ENCODE measurements at regions not wholly inside any gene's neighbourhood (a gene's known extent, or its start where the extent isn't known, plus 50 kb on each side); places are given as distances from the start of the nearest gene placed in this dataset.
A peak's percentile ranks its signal among the peaks of the same experiment; 100 is the strongest.

DNA sequence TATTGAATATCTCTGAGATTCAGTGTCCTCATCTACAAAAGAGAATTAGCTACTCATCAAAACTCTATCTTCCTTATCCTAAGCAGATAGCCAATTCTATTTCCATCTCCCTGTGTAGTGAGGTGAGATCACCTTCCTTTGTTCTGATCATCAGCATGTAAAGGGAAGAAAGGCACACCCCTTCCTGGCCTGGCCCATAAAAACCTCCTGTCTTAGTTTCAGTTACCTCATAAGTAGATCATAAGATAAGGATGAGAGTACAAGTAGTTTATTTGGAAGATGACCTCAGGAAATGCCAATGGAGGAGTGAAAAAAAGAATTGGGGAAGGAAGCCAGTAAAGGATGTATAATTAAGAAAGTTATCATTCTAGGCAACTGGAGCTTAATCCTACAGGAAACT is 114.5 kb upstream of the GADL1 start:
- DNase-seq: no peak

DNA sequence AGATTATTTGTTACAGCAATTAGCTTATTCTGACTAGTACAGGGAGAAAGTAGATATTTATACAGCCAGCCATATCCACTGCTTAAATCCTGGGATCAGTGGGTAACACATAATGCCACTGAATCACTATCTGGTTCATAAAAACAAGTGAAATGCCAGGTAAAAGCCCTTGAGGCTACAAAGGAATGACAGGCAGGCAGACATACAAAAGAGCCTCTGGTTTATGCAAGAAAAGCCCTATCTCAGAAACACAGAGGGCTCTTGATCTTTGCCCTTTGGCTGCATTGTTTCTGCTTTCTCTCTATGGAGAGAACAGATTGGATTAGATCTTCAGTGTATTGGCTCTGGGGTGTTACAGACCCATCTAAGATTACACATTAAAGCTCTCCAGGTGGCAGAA is 115.4 kb upstream of the GADL1 start:
- no peak for DNase-seq

DNA sequence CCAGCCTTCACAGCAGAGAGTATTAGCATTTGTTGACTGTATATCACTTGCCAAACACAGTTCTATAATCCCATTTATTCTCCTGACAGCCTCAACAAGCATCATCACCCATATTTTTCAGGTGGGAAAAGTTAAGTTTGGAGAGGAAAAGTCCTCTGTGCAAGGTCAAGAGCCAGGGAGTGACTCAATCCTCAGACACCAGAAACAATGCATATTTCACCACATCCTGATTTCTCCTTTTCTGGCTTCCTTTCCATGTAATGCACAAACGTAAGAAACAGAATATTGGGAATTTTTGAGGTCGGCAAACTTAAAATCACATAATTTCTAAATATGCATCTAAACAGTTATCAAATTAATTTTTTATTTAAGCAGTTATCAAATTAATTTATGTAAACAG is 116.0 kb upstream of the GADL1 start:
- DNase-seq: no peak

DNA sequence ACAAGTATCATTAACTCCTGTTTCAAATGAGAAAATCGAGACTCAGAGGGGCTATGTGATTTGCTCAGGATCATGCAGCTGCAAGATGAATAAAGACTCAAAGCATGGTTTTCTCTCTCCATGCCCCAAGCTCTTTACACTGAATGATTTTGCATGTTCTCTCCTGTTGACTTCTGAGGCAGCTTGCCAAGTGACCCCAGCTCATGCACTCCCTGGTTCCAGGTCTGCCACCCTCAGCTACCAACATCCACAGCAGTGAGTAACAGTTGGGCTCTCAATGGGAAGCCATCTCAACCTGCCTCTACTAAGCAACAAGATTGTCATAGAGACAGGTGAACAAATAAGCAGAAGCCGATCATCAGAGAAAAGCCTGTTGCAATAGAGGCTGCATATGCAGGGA is 116.9 kb upstream of the GADL1 start:
- peak; percentile 77 for DNase-seq

DNA sequence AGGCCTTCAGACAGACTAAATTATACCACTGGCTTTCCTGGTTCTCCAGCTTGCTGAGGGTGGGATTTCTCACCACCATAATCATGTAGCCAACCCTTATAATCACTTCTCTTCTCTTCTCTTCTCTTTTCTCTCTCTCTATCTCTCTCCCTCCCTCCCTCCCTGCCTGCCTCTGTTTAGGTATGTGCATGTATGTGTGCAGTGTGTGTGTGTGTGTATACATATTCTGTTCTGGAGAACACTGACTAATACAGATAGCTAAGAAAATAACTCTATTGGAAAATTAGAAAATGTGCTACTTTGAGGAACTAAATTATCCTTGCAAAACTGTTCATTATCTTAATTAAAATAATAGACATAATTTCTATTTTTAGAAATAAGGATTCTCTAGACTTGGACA is 118.6 kb upstream of the GADL1 start:
- no peak for DNase-seq

DNA sequence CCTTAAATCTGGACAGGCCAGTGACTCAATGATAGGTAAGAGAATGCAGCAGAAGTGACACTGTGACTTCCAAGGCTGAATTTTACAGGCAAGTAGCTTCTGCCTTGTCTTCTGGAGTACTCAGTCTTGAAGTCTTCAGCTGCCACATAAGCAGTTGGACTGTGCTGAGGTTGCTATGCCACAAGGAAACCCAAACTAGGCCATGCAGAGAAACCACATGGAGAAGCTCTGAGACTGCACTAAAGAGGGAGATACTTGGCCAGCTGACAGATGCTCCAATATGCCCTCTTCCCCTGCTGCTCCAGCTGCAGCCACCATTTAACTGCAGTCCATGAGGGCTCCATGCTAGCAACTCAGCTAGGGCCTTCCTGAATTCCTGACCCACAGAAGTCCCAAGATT is 119.4 kb upstream of the GADL1 start:
- DNase-seq: no peak

DNA sequence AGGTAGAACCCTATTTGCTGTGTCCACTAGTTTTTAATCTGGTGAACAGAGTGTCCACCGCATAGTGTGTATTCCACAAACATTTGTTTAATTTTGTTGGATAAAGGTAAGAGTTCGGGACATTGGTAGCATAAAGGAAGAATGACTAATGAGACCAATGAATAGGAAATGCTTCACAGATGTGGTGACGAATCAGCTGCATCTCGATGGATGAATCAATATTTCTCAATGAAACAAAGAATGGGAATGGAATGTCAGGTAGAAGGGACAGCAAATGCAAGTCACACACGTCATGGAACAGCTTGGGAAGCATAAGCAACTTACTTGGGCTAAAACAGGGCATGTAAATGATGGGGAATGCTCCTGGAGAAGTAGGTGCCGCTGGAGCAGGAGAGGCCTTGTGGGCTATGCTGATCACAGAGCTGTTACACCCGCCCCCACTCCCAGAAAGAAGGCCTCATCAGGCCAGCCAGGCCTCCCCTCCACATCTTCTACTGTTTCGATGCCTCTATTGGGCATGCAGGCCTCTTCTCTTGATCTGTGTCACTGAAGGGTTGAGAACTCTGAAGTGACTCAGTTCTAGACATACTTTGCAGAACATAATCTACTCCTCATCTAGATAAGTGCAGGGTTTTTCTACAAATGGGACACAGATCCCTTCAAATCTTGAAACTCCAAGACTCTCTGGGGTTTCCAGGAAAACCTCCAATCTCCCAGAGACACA is 120.0 kb upstream of the GADL1 start:
- DNase-seq: no peak

DNA sequence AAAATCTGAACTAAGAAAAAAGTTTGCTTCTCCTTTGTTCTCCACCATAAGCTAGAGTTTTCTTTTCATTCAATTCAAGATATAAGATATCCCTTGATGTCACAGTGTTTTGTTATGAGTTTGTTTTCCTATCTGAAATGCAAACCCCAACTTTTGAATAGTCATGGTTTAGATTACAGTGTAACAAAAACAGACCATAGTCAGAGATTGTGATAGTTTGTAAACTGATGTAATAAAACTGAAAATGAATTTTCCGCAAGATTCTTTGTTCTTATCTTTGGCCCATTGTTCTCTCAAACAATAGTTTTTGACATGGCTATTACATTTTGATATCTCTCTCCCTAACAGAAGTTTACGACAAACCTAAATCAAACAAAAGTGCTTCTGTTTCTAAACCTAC is 121.7 kb upstream of the GADL1 start:
- DNase-seq: no peak

DNA sequence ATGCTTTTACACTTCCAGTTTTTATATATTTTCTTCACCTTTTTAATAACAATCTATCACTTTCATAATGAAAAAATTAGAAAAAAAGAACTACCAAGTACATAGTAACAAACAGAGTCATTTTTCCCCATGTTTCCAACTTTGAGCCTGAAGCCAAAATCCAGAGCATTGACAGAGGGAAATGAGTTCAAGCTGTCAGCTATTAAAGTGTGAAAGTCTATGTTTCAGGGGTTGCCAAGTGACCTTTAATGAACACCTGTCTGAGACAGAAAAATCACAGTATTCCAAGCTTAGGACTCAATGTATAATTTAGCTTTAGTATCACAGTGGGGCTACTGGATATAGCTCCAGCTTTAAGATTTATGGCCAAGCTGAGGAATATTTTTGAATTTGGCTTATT is 128.3 kb upstream of the GADL1 start:
- no peak for DNase-seq

DNA sequence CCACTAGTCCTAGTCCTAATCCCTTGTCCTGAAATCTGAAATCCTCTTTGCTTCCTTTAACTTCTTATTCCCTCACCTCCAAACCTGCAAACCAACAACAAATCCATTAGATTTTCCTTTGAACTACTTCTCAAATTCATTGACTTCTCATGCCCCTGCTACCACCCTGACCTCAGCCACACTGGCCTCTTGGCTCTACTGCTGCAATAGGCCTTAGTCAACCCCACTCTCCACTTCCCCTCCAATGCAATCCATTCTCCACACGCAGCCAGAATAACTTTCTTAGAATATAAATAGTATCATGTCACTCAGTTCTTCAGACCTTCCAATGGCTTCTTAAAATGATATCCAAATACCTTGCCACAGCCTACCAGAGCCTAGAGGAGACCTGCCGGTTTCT is 131.1 kb upstream of the GADL1 start:
- no peak for DNase-seq

DNA sequence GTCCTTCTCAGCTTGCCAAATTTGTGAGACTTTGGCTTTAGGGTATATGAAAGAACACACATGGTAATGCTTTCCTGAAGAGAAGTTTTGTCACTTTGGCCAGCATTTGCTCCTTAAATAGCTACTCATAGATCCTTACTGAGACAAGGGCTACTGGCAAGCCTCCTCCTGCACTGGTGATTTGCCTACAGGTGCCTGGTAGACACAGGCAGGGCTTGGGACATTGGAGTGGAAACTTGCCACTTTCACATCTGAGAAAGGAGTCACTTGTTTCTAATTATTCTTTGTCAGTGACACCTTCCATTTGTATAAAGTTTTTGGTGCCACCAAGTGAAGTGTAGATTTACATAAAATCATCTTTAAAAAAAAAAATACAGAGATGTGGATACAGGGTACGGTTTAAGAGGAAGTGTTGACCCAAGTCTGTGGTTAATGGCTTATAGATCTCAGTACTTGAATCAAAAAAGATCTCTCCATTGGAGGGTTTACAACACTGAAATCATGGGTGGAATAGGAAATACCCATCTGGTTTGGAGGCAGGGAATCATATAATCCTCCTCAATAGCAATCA is 132.8 kb upstream of the GADL1 start:
- DNase-seq: no peak

DNA sequence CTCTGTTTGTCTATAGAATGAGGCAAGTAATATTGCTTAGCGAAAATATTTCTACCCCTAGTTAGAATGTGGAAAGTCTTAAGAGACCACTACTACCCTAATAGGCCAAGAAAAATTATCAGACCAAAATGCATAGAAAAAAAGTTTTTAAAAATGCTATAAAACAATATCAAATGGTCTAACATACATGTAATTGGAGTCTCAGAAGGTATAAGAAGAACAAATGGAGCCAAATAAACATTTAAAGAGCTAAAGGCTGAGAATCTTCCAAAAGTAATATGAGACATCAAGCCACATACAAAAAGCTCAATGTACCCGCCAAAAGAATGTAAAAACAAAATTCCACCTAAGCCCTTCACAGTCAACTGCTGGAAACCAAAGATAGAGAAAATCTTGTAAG is 133.5 kb upstream of the GADL1 start:
- no peak for DNase-seq

DNA sequence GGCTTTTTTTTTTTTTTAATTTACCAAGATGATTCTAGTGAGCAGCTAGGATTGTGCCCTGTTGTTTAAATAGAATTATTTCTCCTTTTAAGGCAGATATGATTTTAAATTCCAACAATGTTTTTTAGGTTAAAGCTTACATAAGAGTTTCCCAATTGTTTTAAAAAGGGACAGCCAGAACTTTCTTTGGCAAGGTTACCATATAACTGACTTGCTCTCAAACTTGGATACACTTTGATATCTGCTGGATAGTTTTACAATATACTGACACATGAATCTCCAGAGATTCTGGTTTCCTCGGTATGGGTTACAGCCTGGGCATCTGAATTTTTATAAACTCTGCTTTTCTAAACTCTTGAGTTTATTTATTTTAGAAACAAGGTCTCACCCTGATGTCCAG is 134.3 kb upstream of the GADL1 start:
- no peak for DNase-seq

DNA sequence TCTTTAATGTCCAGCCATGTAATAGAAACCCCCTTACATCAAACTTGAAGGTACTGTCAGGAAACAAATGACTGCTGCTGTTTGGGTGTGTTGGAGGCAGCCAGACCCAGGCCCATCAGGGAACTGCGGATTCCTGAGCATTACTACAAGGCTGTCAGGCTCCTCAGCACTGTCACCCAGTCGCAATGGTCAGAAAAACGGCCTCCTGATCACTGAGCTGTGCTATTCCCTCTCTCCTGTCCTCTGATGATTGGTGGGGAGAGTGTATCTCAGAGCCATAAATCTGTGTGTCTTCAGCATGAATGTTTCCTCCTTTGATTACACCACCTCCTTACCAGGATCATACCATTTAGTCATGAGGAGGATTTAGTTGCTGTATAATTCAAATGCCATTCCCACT is 135.2 kb upstream of the GADL1 start:
- no peak for DNase-seq

DNA sequence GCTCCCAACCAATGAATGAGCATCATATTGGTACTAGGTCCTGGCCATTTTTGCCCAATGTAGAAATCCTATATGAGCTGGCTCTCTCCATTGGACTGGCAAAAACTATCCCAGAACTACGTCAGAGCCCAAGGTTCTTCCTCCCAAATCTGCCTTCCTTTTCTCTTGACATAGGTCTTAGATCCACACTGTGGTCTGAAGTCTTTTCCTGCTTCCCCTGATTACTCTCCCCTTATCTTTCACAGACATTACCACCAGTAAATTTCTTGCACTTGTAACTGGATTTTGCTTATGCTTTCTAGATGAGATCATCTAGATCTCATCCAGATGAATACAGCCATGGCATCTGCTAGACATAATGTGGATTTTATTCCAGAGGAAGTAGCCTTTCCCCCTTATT is 141.2 kb upstream of the GADL1 start:
- no peak for DNase-seq

DNA sequence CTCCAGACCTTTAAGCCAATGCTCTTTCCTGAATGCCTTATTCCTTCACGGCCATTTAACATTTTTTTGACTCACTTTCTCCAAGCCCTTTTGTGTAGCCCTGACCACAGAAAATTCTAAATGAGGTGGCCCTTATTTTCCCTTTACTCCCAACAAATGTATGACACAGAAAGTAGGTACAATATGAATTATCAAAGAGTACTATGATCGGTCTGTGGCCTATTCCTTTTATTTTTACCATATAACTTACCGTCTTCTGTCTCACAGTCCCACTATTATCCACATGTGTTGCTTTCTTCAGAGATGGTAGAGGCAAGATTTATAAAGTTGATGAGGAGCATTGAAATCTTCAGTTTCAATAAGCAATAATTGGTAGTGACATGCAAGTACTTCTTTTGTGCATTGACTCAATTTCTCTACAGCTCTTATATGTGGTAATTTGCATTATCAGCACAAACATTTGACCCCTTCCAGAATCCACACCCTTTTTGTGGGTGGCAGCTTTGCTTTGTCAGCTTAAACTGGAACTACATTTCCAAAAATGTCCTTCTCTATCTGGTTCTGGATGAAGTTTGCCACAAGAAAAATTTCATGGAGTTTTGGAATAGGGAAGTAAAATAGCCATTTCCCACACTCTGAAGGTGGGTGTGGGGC is 143.8 kb upstream of the GADL1 start:
- DNase-seq: no peak

DNA sequence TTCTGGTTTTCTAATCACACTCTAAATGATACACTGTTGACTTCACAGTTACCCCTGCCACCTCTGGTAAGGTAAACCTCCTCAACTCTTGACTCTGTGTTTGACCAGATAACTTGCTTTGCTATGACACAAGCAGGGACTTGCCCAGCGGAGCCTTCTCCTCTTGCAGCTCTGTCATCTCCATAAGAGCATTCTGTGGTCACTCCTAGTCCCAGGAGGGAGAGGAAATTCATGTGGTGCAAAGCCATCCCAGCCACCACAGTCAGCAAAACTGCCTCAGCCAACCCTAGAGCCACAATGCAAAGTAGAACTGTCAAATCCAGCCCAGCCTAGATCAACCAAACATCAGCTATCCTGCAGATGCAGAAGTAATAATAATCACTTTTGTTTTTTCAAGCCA is 144.7 kb upstream of the GADL1 start:
- DNase-seq: no peak

DNA sequence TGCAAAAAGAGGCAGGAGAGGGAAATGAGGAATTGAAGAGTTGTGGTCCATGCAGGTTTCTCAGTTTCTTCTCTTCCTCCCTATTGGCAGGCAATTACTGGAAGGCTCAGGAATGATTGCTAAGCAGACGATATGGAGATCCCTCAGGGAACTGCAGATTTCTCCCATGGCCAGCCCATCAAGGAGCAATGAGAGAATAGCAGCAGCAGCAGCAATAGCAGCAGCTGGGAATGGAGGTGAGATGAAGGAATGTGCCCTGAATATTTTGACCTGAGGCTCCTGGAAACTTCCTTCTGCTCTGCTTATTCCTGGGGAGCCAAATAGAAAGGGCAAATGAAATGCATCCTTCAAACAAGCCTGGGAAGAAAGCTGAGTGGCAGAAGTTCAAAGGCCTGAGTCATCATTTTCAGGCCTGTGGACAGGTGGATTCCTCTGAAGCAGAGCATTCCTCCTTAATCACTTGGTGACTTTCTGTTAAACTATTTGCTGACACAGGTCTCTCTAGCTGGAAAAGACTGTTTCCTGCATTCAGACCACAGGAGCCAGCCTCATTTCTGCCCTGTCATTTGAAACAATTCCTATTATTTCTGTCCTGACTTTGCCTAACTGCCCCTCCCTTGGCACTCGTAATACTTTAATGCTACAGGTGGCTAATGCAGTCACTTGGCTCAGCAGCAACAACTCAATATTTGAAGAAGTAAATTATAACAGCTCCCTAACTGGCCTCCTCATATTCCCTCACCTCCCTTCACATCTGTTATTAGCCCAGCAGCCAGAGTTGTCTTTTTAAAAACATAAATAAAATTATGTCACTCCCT is 146.9 kb upstream of the GADL1 start:
- no peak for DNase-seq

DNA sequence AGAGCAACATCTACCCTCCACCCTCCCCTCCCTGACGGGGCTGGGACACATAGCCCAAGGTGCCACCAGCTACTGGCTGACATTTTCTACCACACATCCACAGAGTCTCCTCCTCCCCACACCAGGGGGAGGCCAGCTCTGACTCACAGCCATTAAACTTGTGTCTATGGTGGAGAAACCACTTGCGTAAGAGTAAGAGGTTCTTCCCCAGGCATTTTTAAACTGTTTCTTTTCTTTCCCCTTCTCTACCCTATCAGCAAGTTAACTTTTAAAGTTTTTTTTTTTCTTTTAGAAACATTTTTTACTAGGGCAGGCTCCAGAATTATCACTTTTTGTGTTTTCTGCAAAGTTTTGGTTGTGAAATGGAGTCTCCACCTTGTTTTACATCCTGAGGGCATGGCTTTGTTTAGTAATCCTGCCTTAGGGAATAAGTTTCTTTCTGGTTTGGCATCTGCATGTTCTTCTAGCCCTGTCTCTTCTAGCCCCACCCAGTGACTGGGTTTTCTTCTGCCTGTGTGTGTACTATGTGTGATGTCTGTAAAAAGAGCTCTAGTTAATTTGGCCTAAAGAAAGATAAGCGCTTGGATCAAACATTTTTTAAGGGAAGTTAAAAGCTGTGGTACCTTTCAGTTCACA is 148.8 kb upstream of the GADL1 start:
- DNase-seq: no peak

DNA sequence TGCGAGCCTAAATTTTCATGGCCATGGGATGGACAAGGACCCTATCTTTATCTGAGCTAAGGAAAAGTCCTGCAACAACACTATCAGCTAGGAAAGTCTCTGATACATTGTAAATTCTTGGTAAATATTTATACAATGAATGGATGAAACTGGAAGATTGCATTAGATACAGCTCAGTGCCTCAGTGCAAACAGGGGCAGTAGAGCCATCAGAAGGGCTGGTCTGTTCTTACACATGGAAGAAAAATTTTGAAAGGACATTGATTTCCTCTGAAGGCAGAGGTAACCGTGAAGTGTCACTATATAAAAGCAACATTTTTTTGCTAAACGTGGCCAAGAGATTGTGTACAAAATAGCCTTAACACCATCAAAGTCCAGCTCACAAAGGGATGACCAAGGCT is 153.2 kb upstream of the GADL1 start:
- DNase-seq: no peak

DNA sequence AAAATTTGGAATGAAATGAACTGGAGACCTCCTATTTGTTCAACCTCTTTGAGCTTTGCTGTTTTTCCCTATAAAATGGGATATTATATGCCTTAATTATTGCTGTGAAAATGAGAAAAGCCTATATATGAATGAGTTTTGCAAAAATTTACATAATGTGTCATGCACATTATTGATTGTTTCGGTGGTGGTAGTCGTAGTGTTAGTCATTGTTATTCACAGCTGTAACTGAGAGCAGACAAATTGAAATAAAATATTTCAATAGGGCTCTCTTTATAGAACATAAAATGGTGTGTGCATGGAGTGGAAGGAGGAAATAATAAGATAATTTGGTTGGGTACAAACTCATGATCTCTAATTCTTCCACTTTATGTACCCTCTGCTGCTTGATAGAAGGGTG is 153.7 kb upstream of the GADL1 start:
- no peak for DNase-seq

DNA sequence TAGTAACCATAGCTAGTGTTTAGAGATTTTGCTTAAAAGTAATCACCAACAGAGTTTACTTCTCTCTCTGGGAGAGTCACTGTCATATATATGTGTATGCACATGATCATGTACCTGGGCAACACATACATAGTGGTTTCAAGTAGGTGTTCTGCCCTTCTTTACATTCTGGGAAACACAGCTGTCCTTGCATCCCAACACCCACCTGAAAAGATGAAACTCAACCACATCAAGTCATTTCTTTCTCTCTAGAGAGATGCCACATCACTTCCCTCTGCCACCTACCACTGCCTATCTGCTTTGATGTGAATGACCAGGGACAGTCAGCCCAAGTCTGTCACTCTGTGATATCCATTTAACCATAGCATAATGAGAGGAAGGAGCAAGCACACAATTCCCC is 155.8 kb upstream of the GADL1 start:
- DNase-seq: no peak

DNA sequence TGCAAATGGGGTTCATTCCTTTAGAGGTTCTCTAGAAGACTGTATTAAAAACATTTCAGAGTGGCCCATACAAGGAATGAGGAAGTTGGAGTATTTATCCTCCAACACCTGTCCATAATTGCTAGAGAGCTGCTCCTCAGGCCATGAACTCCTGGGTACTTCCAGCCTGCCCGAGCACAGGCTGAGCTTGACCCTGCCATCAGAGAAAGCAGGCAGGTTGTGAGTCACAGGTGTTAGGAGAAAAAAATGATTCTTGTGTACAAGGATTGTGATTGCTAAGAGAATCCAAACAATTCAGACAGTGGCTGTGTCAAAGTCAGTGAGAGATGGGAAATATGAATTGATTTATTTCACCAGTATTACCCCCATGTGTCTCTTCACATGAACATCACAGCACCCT is 156.8 kb upstream of the GADL1 start:
- no peak for DNase-seq
